AG09309 (cell line): ENCODE measurements at regions not wholly inside any gene's neighbourhood (a gene's known extent, or its start where the extent isn't known, plus 50 kb on each side); places are given as distances from the start of the nearest gene placed in this dataset.

Source experiments
- DNase-seq: peaks from one replicate; pipeline ENCODE4 v3.0.0-alpha.2; 2010; ENCODE audit warnings: low read depth
- H3K4me3 ChIP-seq: 2 replicates; pipeline ENCODE4 v1.5.1; 2011; ENCODE audit warnings: mild to moderate bottlenecking, low read depth, low read length, moderate library complexity; ENCODE audit not compliant: control insufficient read depth
- CTCF ChIP-seq: IDR thresholded peaks from 2 replicates; pipeline ENCODE4 v1.5.1; 2011; ENCODE audit warnings: mild to moderate bottlenecking, low read depth, low read length, inconsistent platforms; ENCODE audit not compliant: insufficient read depth, control insufficient read depth; ENCODE audit errors: missing control alignments

DNA sequence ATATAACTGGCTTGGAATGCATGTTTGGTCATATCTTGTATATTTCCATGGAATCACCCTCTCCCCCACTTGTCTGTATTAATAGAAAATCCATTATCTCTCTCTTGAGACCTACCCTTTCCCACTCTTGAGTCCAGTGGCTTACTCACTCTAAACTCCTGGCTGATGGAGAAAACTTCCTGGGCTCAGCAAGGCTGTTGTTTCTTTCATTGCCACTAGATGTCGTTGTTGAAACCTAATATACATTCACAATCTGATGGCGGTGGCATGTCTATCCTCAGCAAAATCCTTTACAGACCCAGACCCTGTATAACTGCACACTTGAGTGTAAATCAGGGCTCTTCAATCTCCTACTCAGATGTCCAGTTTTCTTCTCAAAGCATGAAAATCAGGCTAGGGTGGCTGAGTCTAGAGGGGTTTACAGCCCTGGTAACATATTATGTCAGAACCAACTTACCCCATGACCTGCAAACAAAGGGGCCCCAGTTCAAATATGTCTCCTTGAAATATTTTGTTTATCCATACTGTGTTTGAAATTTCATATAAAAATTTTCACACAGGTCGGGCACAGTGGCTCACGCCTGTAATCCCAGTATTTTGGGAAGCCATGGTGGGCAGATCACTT is 70.0 kb upstream of the FAM241A start:
- DNase-seq = no peak
- peak; percentile 78 for TF ChIP-seq CTCF
- no peak overlapping the region for H3K4me3 ChIP-seq

DNA sequence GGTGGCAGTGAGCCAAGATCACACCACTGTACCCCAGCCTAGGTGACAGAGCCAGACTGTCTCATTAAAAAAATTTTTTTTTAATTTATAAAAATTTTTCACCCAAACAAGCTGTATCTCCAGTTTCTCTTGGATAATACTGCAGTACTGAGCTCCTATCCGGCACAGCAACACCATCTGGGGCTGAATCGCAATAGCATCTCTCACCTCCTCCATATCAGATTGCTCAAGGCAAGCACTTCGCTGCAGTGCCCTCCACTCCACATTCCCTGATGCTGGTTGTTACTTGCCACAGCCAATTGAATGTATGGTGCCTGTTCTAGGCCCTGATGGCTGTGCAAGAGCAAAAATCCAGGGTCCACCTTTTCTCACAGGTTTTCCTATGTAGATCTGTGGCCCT is 69.3 kb upstream of the FAM241A start:
- H3K4me3 ChIP-seq = no peak overlapping the region
- no peak for DNase-seq
- no peak for TF ChIP-seq CTCF

DNA sequence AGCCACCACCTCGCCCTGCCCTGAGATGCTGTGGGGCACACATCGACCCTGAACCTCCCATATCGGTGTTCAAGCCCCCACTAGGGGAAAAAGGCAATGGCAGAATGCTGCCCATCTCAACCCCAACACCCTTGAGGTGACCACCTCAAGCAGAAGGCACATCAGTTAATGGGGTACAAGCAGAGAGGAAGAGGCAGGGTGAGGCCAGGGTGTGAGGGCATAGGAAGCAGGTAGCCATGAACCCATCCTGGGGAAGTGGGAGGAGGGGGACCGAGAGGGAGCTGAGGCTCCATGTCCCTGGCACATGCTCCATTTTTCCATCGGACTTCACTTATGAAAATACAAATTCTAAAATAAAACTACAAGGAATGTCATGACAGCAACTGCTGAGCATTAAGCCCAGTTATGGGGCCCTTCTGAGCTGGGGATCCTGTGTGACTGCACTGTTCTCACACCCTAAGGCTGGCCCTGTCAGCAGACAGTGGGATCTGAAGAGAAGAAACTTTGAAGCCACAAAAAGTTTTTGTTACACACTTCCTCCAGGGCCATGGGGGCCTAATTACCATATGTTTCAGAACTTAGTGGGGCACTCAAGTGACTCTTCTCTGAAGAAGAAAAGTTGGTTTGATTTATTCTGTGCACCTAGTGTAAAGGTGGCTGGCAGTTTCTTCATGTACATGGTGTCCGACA is 68.2 kb upstream of the FAM241A start:
- H3K4me3 ChIP-seq = no peak overlapping the region
- TF ChIP-seq CTCF = no peak
- no peak for DNase-seq

- H3K4me3 ChIP-seq = no peak overlapping the region
- no peak for DNase-seq
- no peak for TF ChIP-seq CTCF
Measured at GRCh38 chr4:112077743-112078142, 67.5 kb upstream of the FAM241A start.

DNA sequence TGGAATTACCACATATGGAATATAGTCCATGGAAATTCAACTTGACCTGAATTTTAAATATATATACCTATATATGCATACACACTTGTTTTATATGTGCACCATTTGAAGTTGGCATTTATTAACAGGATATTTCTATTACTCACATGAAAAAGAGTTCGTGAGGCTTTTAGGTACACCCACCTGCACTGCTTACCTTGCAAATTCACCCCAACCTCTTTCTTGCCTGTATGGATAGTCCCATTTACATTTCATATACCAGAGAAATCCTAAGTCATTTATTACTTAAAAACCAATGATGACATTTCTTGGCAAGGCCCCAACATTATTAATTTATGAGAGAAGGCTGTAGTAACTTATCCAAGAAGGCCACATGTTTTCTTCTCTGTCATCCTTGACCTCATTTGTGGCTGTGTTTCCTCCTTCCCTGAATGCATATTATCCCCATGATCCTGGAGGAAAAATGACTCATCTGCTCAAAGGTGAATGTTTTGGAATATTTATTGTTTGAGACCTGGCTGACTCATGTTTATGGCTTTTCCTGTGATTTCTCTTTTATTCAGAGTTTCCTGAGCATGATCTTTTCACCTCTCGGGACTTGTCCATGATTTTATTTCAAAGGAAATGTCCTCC is 62.2 kb upstream of the FAM241A start:
- no peak overlapping the region for H3K4me3 ChIP-seq
- DNase-seq = no peak
- no peak for TF ChIP-seq CTCF

DNA sequence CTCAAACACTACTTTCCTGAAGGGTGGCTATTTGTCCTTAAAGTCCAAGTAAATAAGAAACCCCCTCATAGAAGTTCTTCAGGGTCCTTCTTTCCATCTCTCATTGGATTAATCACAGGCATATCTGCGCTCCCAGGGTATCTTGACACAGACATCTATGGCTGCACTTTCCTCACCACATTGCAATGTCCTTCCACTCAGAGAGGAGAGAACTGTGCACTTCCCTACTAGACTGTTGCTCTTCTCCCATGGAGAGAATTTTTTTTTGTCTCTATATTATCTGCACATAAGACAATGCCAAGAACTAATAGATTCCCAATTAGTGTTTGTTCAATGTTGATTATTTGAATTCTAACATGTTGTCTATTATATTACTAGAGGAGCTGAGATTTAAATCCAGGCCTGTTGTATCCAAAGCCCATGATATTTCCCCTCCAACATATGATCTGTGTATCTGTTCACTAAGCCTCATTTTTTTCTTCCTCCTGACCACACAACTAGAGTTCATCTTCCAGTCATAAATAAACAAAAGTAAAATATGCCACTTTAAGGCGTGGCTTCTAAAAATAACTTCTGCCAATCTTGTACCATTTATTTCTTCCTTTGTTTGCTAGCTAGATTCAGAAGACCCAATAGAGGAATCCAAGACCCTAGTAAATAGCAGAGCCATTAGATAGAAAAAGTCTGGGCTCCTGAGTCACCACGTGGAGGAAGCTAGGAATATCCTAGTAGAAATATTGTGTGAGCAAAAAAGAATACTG is 61.5 kb upstream of the FAM241A start:
- no peak for TF ChIP-seq CTCF
- no peak overlapping the region for H3K4me3 ChIP-seq
- no peak for DNase-seq
